Neutrophil (primary cell): ENCODE measurements at regions not wholly inside any gene's neighbourhood (a gene's known extent, or its start where the extent isn't known, plus 50 kb on each side); places are given as distances from the start of the nearest gene placed in this dataset.

Experiments
- H3K27ac ChIP-seq: fragments of 200-600 bp; sonication (generic); 2 replicates; pipeline ENCODE4 v1.5.1; 2016; ENCODE audit warnings: mild to moderate bottlenecking, moderate library complexity
- H3K27me3 ChIP-seq: fragments of 200-600 bp; sonication (generic); 2 replicates; pipeline ENCODE4 v1.6.0; 2016; ENCODE audit warnings: mild to moderate bottlenecking
- H3K36me3 ChIP-seq: fragments of 200-600 bp; sonication (generic); 2 replicates; pipeline ENCODE4 v1.5.1; 2017
- H3K4me1 ChIP-seq, 2 experiments: fragments of 200-600 bp in 1 of 2; sonication (generic) in 1 of 2; 1 replicate in 1 of 2; 2 replicates in 1 of 2; pipeline versions ENCODE4 v1.5.1 to v1.6.1; 2013 to 2016; ENCODE audit warnings: low read depth in 1 of 2, low read length in 1 of 2, mild to moderate bottlenecking in 1 of 2, moderate library complexity in 1 of 2; ENCODE audit not compliant: control insufficient read depth in 1 of 2, insufficient read depth in 1 of 2
- H3K4me3 ChIP-seq, 2 experiments: fragments of 200-600 bp in 1 of 2; sonication (generic) in 1 of 2; 1 replicate in 1 of 2; 2 replicates in 1 of 2; pipeline ENCODE4 v1.5.1; 2013 to 2016; ENCODE audit warnings: low read depth in 1 of 2, low read length in 1 of 2, mild to moderate bottlenecking in 1 of 2, moderate library complexity in 1 of 2
- H3K9me3 ChIP-seq: fragments of 200-600 bp; sonication (generic); 2 replicates; pipeline ENCODE4 v1.5.1; 2016
- TF ChIP-seq, protein P1 (sequence below): fragments of 200-600 bp; sonication (generic); IDR thresholded peaks from 2 replicates; pipeline ENCODE4 v1.5.1; 2016; ENCODE audit warnings: antibody characterized with exemption

DNA sequence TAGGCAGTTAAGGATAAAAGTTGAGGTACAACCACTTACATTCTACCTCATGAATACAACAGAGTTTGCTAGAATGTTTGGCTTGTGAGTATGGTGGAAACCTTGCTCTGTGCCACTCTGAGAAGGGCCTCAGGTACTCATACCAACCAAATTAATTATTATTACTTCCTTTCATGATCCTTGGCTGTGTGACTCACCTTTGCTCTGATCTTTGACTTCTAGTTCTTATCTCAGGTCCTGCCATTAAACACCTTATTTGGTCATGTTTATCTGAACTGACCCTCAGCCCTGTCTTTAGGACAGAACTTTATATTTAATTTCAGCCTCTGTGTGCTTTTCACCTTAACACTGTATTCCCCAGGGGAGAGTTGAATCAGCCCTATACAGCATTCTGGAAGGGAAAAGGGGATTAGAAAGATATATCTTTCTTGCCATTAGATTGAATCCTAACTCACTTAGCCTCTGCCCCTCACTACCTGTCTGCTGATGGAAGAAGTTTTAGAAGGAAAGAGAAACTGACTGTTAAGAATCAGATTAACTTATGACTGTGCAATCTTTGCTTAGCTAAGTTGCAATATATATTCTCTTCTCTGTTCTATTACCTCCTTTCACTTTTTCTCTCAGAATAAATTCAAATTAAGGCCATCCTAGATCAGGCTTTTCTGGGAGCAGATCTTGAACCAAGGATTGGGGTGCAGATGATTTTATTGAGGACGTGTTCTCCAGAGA, 260.4 kb upstream of the DPYD start:
- Histone ChIP-seq H3K27ac (no peak overlapping the region), H3K27me3 (no peaks in the 10 kb centered on the region), H3K4me3 (no peak overlapping the region), H3K36me3 (no peaks in the 10 kb centered on the region), H3K9me3 (no peaks in the 10 kb centered on the region), H3K4me1 (no peaks in the 10 kb centered on the region)
- TF ChIP-seq, protein P1, sequence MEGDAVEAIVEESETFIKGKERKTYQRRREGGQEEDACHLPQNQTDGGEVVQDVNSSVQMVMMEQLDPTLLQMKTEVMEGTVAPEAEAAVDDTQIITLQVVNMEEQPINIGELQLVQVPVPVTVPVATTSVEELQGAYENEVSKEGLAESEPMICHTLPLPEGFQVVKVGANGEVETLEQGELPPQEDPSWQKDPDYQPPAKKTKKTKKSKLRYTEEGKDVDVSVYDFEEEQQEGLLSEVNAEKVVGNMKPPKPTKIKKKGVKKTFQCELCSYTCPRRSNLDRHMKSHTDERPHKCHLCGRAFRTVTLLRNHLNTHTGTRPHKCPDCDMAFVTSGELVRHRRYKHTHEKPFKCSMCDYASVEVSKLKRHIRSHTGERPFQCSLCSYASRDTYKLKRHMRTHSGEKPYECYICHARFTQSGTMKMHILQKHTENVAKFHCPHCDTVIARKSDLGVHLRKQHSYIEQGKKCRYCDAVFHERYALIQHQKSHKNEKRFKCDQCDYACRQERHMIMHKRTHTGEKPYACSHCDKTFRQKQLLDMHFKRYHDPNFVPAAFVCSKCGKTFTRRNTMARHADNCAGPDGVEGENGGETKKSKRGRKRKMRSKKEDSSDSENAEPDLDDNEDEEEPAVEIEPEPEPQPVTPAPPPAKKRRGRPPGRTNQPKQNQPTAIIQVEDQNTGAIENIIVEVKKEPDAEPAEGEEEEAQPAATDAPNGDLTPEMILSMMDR = no peak

DNA sequence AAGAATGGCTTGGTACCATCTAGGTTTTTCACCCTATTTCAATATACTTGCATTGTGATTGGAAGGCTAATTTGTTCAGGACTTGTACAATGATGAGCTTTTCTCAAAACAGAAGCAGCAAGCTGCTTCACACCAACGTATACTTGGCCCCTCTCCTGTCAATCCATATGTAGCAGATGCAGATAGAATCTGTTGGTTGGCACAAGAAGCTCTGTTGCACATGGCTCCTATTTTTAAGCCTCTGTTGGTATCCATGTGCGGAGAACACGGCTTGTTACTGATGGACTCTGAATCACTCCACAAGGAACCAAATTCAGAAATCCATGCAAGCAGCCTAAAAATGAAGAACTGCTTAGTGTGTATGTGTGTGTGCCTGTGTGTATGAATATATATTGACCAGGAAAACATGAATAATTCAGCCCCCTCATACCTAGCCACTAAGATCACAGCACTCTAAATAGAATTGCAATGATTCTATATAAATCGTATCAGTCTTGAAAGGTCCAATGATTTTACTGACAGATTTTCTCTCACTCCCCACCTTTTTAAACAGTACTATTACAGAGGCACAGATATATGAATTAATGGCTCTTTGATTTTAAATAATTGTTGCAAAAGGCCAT, 258.4 kb upstream of the DPYD start:
- no peak overlapping the region for H3K27ac ChIP-seq
- H3K4me1 ChIP-seq = no peaks in the 10 kb centered on the region
- H3K27me3 ChIP-seq = no peaks in the 10 kb centered on the region

DNA sequence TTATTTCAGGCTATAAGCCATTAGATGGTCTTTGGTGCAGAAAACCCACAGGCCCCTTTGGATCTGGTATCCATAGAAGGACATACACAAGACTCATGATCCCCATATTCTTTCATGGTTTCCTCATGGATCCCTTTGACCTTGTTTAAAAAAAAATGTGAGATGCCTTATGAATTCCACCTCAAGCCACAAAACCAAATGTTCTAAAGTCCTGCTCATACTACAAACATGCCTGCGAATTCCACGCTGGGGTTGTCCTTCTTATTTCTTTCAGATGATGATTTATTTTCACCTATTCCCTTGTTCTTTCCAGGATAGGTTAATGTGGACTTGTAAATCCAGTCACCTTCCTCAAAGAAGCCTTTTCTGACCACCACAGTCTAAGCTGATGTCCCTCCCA, 256.9 kb upstream of the DPYD start:
- H3K36me3 ChIP-seq = no peaks in the 10 kb centered on the region
- no peaks in the 10 kb centered on the region for H3K9me3 ChIP-seq
- H3K27me3 ChIP-seq = no peaks in the 10 kb centered on the region
- H3K4me1 ChIP-seq = no peaks in the 10 kb centered on the region
- TF ChIP-seq, protein P1 = no peak
- no peak overlapping the region for H3K4me3 ChIP-seq
- H3K27ac ChIP-seq = no peak overlapping the region

More for the DNA sequence above, 258.4 kb upstream of the DPYD start:
- H3K36me3 ChIP-seq = no peaks in the 10 kb centered on the region
- H3K4me3 ChIP-seq = no peak overlapping the region
- no peaks in the 10 kb centered on the region for H3K9me3 ChIP-seq
- TF ChIP-seq, protein P1 = no peak

DNA sequence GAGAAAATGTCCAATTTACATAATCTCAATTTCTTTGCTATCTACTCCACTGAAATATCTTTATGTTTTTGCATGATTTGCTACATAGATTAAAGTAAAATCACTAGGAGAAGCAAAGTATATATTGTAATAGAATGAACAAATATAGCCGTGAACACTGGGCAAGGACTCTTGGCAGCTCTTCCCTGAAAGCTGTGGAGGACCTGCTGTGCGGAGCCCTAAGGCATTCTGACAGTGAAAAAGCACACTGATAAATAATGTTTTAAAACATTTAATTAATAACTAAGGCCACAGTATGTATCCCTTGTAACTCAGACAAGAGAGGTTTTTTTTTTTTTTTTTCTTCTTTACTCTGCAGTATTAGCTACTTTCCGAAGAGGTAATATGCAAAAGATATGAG, 256.1 kb upstream of the DPYD start:
- H3K9me3 ChIP-seq = no peaks in the 10 kb centered on the region
- no peak overlapping the region for H3K4me3 ChIP-seq
- H3K27me3 ChIP-seq = no peaks in the 10 kb centered on the region
- H3K27ac ChIP-seq = no peak overlapping the region
- no peaks in the 10 kb centered on the region for H3K36me3 ChIP-seq
- H3K4me1 ChIP-seq = no peaks in the 10 kb centered on the region
- TF ChIP-seq, protein P1 = no peak

DNA sequence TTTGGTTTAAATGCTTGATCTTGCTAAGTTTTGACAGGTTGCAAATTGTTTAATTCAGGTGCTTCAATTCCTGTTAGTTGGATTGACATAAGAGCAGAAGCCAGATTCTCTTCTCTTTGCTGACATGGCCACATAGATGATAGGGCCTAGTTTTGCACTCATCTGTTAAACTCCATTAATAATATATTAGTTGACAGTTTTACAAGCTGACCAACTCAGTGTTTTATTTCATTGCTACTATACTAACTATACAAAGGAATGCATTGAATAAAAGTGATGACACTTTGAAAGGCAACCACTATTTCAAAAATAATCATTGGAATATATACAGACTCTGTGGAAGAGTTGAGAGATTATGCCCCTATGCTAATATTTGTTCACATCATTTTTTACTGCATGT, 255.6 kb upstream of the DPYD start:
- Histone ChIP-seq H3K4me3 (no peak overlapping the region), H3K27ac (no peak overlapping the region), H3K4me1 (no peaks in the 10 kb centered on the region), H3K27me3 (no peaks in the 10 kb centered on the region), H3K9me3 (no peaks in the 10 kb centered on the region), H3K36me3 (no peaks in the 10 kb centered on the region)
- TF ChIP-seq, protein P1 = no peak
